Stimulated activated CD8-positive, alpha-beta memory T cell treated with anti-CD3 and anti-CD28 coated beads, Interleukin-12 subunit alpha, Interleukin-12 subunit beta, amount 100 ng/mL, for 4 hours (primary cell): ENCODE measurements at regions not wholly inside any gene's neighbourhood (a gene's known extent, or its start where the extent isn't known, plus 50 kb on each side); places are given as distances from the start of the nearest gene placed in this dataset.
"Not testable (repeated sequence)": the region's sequence is repeated elsewhere in the genome, so short reads cannot be mapped to it uniquely, and the experiment has no call there.

Experiments
- DNase-seq: peaks from one replicate; pipeline ENCODE4 v3.0.0-alpha.2; 2020; ENCODE audit warnings: low read depth

DNA sequence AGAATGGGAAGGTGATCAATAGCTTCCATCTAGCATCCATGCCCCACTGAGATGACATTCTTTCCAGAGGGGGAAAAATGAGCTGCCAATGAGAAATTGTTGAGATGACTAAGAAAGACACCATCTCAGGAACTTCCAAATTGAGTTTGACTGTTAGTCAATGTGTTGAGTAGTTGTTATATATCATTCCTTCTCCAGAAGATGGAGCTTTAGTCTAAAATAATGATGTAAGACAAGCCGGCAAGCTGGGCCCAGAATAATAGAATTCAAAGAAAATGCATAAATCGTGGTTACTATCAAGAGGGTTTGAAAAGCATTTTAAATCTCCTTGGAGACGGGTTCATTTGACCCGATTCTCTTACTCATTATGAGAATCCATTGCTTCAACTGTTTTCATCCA lies 71.0 kb upstream of the ATF7IP2 start:
- no peak for DNase-seq

DNA sequence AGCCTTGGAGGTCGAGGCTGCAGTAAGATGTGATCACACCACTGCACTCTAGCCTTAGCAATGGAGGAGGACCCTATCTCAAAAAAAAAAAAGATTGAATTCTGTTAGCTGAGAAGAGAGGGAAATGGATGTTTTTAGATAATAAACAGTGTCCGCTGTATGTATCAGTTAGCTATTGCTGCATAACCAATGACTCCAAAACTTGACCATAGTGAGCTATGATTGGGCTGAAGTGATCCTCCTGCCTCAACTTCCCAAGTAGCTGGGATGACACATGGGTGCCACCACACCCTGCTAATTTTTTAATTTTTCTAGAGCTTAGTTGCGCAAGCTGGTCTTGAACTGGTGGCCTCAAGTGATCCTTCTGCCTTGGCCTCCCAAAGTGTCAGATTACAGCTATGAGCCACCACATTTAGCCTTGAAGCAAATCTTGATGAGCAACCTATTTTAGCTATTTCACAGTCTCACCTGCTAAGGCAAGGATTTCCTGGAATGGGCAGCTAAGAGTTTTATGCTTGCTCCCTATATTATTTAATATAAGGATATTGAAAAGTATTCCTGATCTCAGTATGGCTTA lies 68.3 kb upstream of the ATF7IP2 start:
- no peak for DNase-seq

DNA sequence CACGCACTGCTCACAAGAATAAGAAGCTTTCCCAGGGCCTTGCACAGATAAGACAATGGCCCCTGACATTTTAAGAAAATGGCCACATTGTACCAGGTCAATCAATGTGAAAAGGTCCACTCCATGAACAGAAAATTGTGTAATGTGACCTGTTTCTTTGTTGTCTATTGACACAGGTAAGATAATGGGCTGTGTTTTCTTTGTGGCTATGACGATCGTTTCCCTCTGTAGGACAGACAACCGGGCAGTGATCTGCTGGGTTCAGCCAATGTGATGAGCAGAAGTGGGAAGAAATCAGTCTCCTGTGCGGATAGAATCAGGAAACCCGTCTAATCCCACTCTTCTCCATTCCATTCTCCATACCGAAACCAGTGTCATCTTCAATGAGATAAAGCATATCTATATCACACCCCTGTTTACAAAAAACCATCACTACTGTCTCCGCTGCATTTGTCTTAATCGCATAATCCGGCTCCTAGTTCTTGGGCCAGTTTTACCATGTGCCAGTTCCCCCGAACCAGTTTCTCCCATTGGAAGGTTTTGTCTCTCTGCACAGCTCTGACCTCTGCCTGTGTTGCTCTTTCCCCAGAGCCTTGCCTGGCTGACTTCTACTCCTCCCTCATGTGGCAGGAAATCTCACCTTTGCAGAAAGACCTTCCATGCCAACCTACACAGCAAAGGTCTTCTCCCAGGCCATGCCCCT lies 66.9 kb upstream of the ATF7IP2 start:
- no peak for DNase-seq

DNA sequence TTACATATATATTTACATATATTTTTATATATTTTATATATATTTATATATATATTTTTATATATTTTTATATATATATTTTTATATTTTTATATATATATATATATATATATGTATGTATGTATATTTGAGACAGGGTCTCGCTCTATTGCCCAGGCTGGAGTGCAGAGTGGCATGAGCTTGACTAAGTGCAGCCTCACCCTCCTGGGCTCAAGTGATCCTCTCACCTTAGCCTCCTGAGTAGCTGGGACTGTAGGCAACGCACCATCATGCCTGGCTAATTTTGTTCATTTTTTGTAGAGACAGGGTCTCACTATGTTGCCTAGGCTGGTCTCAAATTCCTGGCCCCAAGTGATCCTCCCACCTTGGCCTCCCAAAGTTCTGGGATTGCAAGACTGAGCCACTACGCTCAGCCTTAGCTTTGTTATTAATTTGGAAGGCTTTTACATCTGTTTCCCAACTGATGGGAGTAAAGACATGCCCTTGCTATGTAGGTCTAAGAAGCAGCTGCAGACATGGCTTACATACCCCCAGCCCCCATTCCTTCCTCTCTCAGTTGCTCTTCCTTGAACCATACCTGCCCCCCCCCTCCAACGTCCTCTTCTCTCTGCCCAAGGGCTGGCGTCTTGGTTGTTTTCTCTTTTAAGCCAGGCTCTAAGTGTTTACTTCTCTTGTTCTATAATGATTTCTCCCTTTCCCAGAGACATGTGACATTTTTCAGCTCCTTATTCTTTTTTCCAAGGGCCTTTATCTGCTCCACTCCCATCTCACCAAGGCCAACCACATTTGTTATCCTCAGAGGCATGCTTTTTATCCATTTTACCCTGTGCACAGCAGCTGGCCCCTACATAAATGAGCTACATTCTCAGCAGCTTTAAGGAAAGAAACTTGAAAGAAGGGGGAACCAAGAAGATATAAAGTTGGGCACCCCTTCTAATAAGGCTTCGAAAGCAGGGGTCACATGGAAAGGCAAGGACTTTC lies 64.2 kb upstream of the ATF7IP2 start:
- no peak for DNase-seq

DNA sequence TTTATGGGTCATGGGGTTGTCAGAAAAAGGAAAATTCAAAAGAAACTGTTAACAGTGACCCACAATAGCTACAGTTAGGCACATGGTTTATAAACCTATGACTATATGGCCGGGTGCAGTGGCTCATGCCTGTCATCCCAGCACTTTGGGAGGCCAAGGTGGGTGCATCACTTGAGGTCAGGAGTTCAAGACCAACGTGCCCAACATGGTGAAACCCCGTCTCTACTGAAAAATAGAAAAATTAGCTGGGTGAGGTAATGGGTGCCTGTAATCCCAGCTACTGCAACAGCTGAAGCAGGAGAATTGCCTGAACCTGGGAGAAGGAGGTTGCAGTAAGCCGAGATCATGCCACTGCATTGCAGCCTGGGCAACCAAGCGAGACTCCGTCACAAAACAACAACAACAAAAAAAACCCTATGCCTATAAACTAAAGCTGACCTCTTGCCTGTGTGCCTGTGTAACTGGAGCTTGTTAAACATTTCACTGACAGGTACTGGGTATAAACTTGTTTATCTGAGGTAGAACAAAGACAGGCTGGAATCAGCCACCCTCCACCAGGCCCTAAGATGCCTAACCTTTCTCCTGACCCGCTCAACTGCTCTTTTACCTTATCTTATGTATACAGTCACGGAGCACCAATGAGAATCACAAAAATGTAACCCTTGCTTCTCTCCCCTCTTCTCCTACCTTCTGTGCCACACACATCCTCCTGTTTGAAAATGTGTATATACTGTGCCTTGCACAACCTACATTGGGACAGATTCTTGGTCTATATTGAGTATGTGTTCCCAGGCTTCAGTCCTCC lies 62.9 kb upstream of the ATF7IP2 start:
- DNase-seq = no peak

DNA sequence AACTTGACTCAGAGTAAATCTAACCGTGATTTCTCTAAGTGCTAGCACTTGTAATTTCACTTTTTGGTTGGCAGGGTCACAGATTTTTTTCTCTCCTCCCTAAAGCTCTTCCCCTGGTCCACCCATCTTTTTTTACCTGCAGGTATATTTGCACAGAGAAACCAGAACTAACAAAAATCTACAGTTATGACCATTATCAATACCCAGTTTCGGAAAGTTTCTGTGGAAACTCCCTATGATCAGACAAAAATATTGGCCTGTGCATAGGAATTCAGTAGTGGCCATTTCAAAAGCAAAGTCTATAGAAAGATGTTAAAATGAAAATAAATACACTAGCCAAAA lies 62.4 kb upstream of the ATF7IP2 start:
- DNase-seq = no peak

DNA sequence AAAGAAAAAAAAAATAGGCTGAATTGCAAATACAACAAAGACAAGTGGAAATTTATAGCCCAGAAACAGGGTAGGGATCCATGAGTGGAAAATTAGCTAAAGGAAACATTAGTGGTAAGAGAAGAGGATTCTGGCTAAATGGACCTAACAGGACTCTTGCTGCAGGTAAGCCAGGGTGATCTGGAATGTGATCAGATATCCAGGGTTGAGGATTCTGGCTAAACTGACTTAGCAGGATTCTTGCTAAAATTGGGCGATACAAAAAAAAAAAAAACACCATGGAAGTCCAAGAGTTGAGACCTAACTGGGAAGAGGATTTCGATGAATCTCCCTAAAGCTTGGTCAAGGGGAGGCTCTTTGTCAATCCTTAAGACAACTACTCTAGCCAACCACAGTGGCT lies 61.7 kb upstream of the ATF7IP2 start:
- DNase-seq = no peak

DNA sequence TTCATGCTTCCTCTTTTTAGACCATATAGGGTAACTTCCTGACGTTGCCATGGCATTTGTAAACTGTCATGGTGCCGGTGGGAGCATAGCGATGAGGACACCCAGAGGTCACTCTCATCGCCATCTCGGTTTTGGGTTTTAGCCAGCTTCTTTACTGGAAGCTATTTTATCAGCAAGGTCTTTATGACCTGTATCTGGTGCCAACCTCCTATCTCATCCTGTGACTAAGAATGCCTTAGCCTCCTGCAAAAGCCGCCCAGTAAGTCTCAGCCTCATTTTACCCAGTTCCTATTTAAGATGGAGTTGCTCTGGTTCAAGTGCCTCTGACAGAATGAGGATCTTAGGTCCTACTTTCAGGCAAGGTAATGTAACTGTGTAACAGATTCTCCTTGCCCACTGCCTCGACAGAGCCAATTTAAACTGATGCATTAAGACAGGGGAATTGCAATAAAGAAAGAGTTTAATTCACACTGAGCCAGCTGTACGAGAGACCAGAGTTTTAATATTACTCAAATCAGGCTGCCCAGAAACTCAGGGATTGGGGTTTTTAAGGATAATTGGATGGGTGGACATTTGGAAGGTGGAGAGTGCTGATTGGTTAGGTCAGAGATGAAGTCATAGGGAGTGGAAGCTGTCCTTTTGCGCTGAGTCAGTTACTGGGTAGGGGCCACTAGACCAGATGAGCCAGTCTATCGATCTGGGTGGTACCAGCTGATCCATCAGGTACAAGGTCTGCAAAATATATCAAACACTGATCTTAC lies 59.9 kb upstream of the ATF7IP2 start:
- DNase-seq = no peak

DNA sequence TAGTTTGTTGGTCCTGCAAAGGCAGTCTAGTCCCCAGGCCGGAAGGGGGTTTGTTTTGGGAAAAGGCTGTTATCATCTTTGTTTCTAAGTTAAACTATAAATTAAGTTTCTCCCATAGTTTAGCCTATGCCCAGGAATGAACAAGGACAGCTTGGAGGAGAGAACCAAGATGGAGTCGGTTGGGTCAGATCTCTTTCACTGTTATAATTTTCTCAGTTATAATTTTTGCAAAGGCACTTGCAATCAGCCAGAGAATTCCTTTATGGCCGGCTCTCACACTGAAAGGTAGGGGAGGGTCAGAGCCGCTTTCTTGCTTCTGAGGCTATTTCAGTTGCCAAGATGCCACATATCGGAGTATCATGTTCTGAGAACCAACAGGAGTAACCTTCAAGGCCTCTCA lies 59.2 kb upstream of the ATF7IP2 start:
- no peak for DNase-seq

DNA sequence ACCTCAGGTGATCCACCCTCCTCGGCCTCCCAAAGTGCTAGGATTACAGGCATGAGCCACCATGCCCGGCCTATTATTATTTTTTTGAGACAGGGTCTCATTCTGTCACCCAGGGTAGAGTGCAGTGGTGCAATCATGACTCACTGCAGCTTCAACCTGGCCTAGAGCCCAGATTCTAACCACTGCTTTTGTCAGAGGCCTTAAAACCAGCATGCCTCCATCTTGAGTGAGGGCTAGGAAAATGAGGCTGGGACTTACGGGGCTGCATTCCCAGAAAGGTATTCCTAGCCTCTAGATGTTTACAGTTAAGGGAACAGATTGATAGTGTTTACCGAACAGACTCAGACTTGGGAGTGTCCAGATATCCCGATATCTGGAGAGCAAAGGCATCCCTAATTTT lies 57.6 kb upstream of the ATF7IP2 start:
- not testable (repeated sequence) for DNase-seq

DNA sequence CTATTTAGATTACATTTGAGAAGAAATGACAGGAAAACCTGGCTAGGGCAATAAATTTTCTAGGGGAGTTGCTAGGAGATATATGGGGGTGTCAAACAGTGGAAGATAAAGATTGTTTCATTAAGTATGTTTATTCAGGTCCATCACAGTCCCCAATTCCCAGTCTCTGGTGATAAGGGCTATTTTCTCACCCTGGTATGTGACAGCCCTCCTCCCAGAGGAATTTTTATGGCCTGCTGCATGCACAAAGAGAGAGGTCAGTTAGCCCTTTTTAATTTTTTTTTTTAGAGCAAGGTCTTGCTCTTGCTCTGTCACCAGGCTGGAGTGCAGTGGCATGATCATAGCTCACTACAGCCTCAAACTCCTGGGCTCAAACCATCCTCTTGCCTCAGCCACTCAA lies 53.6 kb upstream of the ATF7IP2 start:
- DNase-seq = no peak

DNA sequence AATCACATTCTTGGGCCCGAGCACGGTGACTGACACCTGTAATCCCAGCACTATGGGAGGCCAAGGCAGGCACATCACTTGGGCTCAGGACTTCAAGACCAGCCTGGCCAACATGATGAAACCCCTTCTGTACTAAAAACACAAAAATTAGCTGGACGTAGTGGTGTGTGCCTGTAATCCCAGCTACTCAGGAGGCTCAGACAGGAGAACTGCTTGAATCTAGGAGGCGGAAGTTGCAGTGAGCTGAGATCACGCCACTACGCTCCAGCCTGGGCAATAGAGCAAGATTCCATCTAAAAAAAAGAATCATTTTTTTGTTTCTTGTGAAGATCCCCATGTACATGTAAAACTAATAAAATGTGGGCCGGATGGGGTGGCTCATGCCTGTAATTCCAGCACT lies 53.1 kb upstream of the ATF7IP2 start:
- no peak for DNase-seq

DNA sequence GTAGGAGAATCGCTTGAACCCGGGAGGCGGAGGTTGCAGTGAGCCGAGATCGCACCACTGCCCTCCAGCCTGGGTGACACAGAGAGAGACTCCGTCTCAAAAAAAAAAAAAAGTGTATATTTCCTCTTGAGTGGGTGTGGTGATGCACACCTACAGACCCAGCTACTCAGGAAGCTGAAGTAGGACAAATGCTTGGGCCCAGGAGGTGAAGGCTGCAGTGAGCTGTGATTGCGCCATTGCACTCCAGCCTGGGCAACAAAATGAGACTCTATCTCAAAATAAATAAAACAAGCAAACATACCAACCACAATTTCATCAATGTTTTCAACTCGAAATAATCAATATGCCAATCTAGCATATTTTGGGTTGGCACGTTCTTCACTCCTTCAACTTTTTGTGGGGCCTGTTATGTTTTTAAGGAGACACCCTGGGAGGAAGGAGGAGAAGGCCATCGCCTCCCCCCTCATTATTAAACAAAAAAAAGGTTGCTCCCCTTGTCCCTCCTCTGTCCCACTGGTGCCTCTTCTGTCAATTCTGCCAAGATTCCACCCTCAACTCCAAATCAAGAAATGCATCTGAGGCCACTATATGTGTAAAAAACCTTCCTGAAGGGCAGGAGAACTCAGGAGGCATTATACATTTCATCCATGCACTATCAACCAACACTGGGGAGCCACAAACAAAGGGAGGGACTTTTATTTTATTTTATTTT lies 52.4 kb upstream of the ATF7IP2 start:
- no peak for DNase-seq

DNA sequence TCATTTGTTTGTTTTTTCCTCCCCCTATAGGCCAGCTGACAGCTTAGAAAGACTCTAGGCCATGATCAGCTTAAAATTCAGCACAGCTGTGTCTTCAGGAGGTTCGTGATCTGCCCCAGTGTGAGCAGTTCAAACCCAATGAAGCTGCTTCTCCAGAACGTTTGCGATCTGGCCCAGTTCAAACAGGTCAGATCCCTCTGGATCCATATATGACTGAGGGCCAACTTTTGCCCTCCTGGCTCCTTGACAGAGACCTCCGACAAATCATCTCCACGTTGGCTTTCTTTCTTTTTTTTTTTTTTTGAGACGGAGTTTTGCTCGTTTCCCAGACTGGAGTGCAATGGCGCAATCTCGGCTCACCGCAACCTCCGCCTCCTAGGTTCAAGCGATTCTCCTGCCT lies 50.2 kb upstream of the ATF7IP2 start:
- DNase-seq = no peak
